ENCODE measurements at regions not wholly inside any gene's neighbourhood (a gene's known extent, or its start where the extent isn't known, plus 50 kb on each side); places are given as distances from the start of the nearest gene placed in this dataset.

- H3K27ac ChIP-seq (ENCODE audit: low read depth, low read length, severe bottlenecking), result no peak overlapping the region
- 67% methylated on average over 1 of the region's 2 CpGs; no CpG with 5 or more reads in 1 of the 2 experiments for WGBS, 2 experiments (ENCODE audit: insufficient coverage in 2 of 2)
- no peak overlapping the region for H3K4me3 ChIP-seq (ENCODE audit: extremely low read depth, insufficient read depth, low read length, poor library complexity, severe bottlenecking)
- H3K36me3 ChIP-seq (ENCODE audit: control insufficient read depth, insufficient read depth, low read length), result no peaks in the 10 kb centered on the region
- H3K9me3 ChIP-seq (ENCODE audit: control insufficient read depth, low read length), result no peaks in the 10 kb centered on the region
- no peaks in the 10 kb centered on the region for H3K4me1 ChIP-seq (ENCODE audit: control insufficient read depth, insufficient read depth, low read length, poor library complexity, severe bottlenecking)
Observed at GRCh38 chr10:8981277-8981676, 926.8 kb downstream of the GATA3 start.

GRCh38 chr10:8985651-8986050, 931.2 kb downstream of the GATA3 start:
- Histone ChIP-seq H3K4me1 (ENCODE audit: control insufficient read depth, insufficient read depth, low read length, poor library complexity, severe bottlenecking) (no peaks in the 10 kb centered on the region), H3K36me3 (ENCODE audit: control insufficient read depth, insufficient read depth, low read length) (no peaks in the 10 kb centered on the region), H3K9me3 (ENCODE audit: control insufficient read depth, low read length) (no peaks in the 10 kb centered on the region), H3K27ac (ENCODE audit: low read depth, low read length, severe bottlenecking) (no peak overlapping the region), H3K4me3 (ENCODE audit: extremely low read depth, insufficient read depth, low read length, poor library complexity, severe bottlenecking) (no peak overlapping the region)
- 71 to 92% methylated on average over 2 of the region's 2 CpGs for WGBS, 2 experiments (ENCODE audit: insufficient coverage in 2 of 2)

- H3K4me3 ChIP-seq (ENCODE audit: extremely low read depth, insufficient read depth, low read length, poor library complexity, severe bottlenecking), result no peak overlapping the region
- no peaks in the 10 kb centered on the region for H3K36me3 ChIP-seq (ENCODE audit: control insufficient read depth, insufficient read depth, low read length)
- H3K4me1 ChIP-seq (ENCODE audit: control insufficient read depth, insufficient read depth, low read length, poor library complexity, severe bottlenecking), result no peaks in the 10 kb centered on the region
- no peaks in the 10 kb centered on the region for H3K9me3 ChIP-seq (ENCODE audit: control insufficient read depth, low read length)
- WGBS, 2 experiments (ENCODE audit: insufficient coverage in 2 of 2), result 78 to 80% methylated on average over 3 to 5 of the region's 6 CpGs
- H3K27ac ChIP-seq (ENCODE audit: low read depth, low read length, severe bottlenecking), result no peak overlapping the region
Observed at GRCh38 chr10:8986975-8987374, 932.5 kb downstream of the GATA3 start.

- WGBS, 2 experiments (ENCODE audit: insufficient coverage in 2 of 2), result no CpG with 5 or more reads among the region's 1 CpG
- H3K36me3 ChIP-seq (ENCODE audit: control insufficient read depth, insufficient read depth, low read length), result no peaks in the 10 kb centered on the region
- H3K27ac ChIP-seq (ENCODE audit: low read depth, low read length, severe bottlenecking), result no peak overlapping the region
- H3K4me3 ChIP-seq (ENCODE audit: extremely low read depth, insufficient read depth, low read length, poor library complexity, severe bottlenecking), result no peak overlapping the region
- H3K9me3 ChIP-seq (ENCODE audit: control insufficient read depth, low read length), result no peaks in the 10 kb centered on the region
- no peaks in the 10 kb centered on the region for H3K4me1 ChIP-seq (ENCODE audit: control insufficient read depth, insufficient read depth, low read length, poor library complexity, severe bottlenecking)
Observed at GRCh38 chr10:8987712-8988111, 933.2 kb downstream of the GATA3 start.

- Histone ChIP-seq H3K36me3 (ENCODE audit: control insufficient read depth, insufficient read depth, low read length) (no peaks in the 10 kb centered on the region), H3K4me3 (ENCODE audit: extremely low read depth, insufficient read depth, low read length, poor library complexity, severe bottlenecking) (no peak overlapping the region), H3K4me1 (ENCODE audit: control insufficient read depth, insufficient read depth, low read length, poor library complexity, severe bottlenecking) (no peaks in the 10 kb centered on the region), H3K9me3 (ENCODE audit: control insufficient read depth, low read length) (no peaks in the 10 kb centered on the region), H3K27ac (ENCODE audit: low read depth, low read length, severe bottlenecking) (no peak overlapping the region)
- 83% methylated on average over 1 of the region's 3 CpGs; no CpG with 5 or more reads in 1 of the 2 experiments for WGBS, 2 experiments (ENCODE audit: insufficient coverage in 2 of 2)
Observed at GRCh38 chr10:8990280-8990987, 935.9 kb downstream of the GATA3 start.

GRCh38 chr10:8992009-8992408, 937.5 kb downstream of the GATA3 start:
- no peak overlapping the region for H3K4me3 ChIP-seq (ENCODE audit: extremely low read depth, insufficient read depth, low read length, poor library complexity, severe bottlenecking)
- no peaks in the 10 kb centered on the region for H3K36me3 ChIP-seq (ENCODE audit: control insufficient read depth, insufficient read depth, low read length)

GRCh38 chr10:8993864-8994263, 939.4 kb downstream of the GATA3 start:
- Histone ChIP-seq H3K9me3 (ENCODE audit: control insufficient read depth, low read length) (no peaks in the 10 kb centered on the region), H3K4me1 (ENCODE audit: control insufficient read depth, insufficient read depth, low read length, poor library complexity, severe bottlenecking) (no peaks in the 10 kb centered on the region), H3K4me3 (ENCODE audit: extremely low read depth, insufficient read depth, low read length, poor library complexity, severe bottlenecking) (no peak overlapping the region), H3K27ac (ENCODE audit: low read depth, low read length, severe bottlenecking) (no peak overlapping the region), H3K36me3 (ENCODE audit: control insufficient read depth, insufficient read depth, low read length) (no peaks in the 10 kb centered on the region)
- 90 to 100% methylated on average over 4 to 7 of the region's 8 CpGs for WGBS, 2 experiments (ENCODE audit: insufficient coverage in 2 of 2)

More at GRCh38 chr10:8992009-8992408, 937.5 kb downstream of the GATA3 start:
- H3K4me1 ChIP-seq (ENCODE audit: control insufficient read depth, insufficient read depth, low read length, poor library complexity, severe bottlenecking), result no peaks in the 10 kb centered on the region
- no peak overlapping the region for H3K27ac ChIP-seq (ENCODE audit: low read depth, low read length, severe bottlenecking)
- 100% methylated on average over 1 of the region's 1 CpG; no CpG with 5 or more reads in 1 of the 2 experiments for WGBS, 2 experiments (ENCODE audit: insufficient coverage in 2 of 2)
- H3K9me3 ChIP-seq (ENCODE audit: control insufficient read depth, low read length), result no peaks in the 10 kb centered on the region

- Histone ChIP-seq H3K9me3 (ENCODE audit: control insufficient read depth, low read length) (no peaks in the 10 kb centered on the region), H3K4me1 (ENCODE audit: control insufficient read depth, insufficient read depth, low read length, poor library complexity, severe bottlenecking) (no peaks in the 10 kb centered on the region), H3K4me3 (ENCODE audit: extremely low read depth, insufficient read depth, low read length, poor library complexity, severe bottlenecking) (no peak overlapping the region), H3K27ac (ENCODE audit: low read depth, low read length, severe bottlenecking) (no peak overlapping the region), H3K36me3 (ENCODE audit: control insufficient read depth, insufficient read depth, low read length) (no peaks in the 10 kb centered on the region)
Observed at GRCh38 chr10:8998751-8999150, 944.3 kb downstream of the GATA3 start.

- no peaks in the 10 kb centered on the region for H3K36me3 ChIP-seq (ENCODE audit: control insufficient read depth, insufficient read depth, low read length)
- no peak overlapping the region for H3K27ac ChIP-seq (ENCODE audit: low read depth, low read length, severe bottlenecking)
- no peaks in the 10 kb centered on the region for H3K4me1 ChIP-seq (ENCODE audit: control insufficient read depth, insufficient read depth, low read length, poor library complexity, severe bottlenecking)
- no peaks in the 10 kb centered on the region for H3K9me3 ChIP-seq (ENCODE audit: control insufficient read depth, low read length)
- H3K4me3 ChIP-seq (ENCODE audit: extremely low read depth, insufficient read depth, low read length, poor library complexity, severe bottlenecking), result no peak overlapping the region
- no CpG with 5 or more reads among the region's 4 CpGs for WGBS, 2 experiments (ENCODE audit: insufficient coverage in 2 of 2)
Observed at GRCh38 chr10:9003122-9003521, 948.6 kb downstream of the GATA3 start.

- Histone ChIP-seq H3K4me3 (ENCODE audit: extremely low read depth, insufficient read depth, low read length, poor library complexity, severe bottlenecking) (no peak overlapping the region), H3K27ac (ENCODE audit: low read depth, low read length, severe bottlenecking) (no peak overlapping the region)
Observed at GRCh38 chr10:9004736-9005135, 950.2 kb downstream of the GATA3 start.

GRCh38 chr10:9009505-9009904, 955.0 kb downstream of the GATA3 start:
- WGBS, 2 experiments (ENCODE audit: insufficient coverage in 2 of 2), result 88 to 94% methylated on average over 5 to 6 of the region's 9 CpGs

More at GRCh38 chr10:9004736-9005135, 950.2 kb downstream of the GATA3 start:
- H3K9me3 ChIP-seq (ENCODE audit: control insufficient read depth, low read length), result no peaks in the 10 kb centered on the region
- H3K4me1 ChIP-seq (ENCODE audit: control insufficient read depth, insufficient read depth, low read length, poor library complexity, severe bottlenecking), result no peaks in the 10 kb centered on the region
- H3K36me3 ChIP-seq (ENCODE audit: control insufficient read depth, insufficient read depth, low read length), result no peaks in the 10 kb centered on the region
- WGBS, 2 experiments (ENCODE audit: insufficient coverage in 2 of 2), result no CpG with 5 or more reads among the region's 6 CpGs

More at GRCh38 chr10:9009505-9009904, 955.0 kb downstream of the GATA3 start:
- H3K4me1 ChIP-seq (ENCODE audit: control insufficient read depth, insufficient read depth, low read length, poor library complexity, severe bottlenecking), result no peaks in the 10 kb centered on the region
- H3K27ac ChIP-seq (ENCODE audit: low read depth, low read length, severe bottlenecking), result no peak overlapping the region
- no peaks in the 10 kb centered on the region for H3K9me3 ChIP-seq (ENCODE audit: control insufficient read depth, low read length)
- H3K4me3 ChIP-seq (ENCODE audit: extremely low read depth, insufficient read depth, low read length, poor library complexity, severe bottlenecking), result no peak overlapping the region
- H3K36me3 ChIP-seq (ENCODE audit: control insufficient read depth, insufficient read depth, low read length), result no peaks in the 10 kb centered on the region
